ENCODE measurements at regions not wholly inside any gene's neighbourhood (a gene's known extent, or its start where the extent isn't known, plus 50 kb on each side); places are given as distances from the start of the nearest gene placed in this dataset.

GRCh38 chr2:41540272-41540998 is 507.4 kb upstream of the PKDCC start:
- TF ChIP-seq, protein P1, sequence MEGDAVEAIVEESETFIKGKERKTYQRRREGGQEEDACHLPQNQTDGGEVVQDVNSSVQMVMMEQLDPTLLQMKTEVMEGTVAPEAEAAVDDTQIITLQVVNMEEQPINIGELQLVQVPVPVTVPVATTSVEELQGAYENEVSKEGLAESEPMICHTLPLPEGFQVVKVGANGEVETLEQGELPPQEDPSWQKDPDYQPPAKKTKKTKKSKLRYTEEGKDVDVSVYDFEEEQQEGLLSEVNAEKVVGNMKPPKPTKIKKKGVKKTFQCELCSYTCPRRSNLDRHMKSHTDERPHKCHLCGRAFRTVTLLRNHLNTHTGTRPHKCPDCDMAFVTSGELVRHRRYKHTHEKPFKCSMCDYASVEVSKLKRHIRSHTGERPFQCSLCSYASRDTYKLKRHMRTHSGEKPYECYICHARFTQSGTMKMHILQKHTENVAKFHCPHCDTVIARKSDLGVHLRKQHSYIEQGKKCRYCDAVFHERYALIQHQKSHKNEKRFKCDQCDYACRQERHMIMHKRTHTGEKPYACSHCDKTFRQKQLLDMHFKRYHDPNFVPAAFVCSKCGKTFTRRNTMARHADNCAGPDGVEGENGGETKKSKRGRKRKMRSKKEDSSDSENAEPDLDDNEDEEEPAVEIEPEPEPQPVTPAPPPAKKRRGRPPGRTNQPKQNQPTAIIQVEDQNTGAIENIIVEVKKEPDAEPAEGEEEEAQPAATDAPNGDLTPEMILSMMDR (IDR thresholded peaks at IDR 0.05; ENCODE audit: low read depth, low read length): no peak
- H3K4me3 ChIP-seq (replicated peaks in 1 of 2; ENCODE audit: low read depth in 2 of 2, low read length in 2 of 2): no peak overlapping the region
- no peak for DNase-seq (ENCODE audit: low read depth in 2 of 2)

DNA sequence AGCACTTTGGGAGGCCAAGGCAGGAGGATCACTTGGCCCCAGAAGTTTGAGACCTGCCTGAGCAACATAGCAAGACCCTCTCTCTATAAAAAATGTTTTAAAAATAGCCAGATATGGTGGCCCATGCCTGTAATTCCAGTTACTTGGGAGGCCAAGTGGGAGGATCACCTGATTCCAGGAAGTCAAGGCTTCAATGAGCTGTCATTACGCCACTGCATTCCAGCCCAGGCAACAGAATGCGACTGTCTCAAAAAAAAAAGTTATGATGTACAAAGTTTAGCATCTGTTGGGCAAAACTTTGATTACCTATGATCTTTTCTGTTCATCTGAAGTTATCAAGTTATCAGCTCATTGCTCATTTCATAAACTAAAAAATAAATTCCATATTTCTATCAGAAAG is 504.1 kb upstream of the PKDCC start:
- no peak overlapping the region for H3K4me3 ChIP-seq (replicated peaks in 1 of 2; ENCODE audit: low read depth in 2 of 2, low read length in 2 of 2)
- TF ChIP-seq, protein P1 (IDR thresholded peaks at IDR 0.05; ENCODE audit: low read depth, low read length): no peak
- DNase-seq (ENCODE audit: low read depth in 2 of 2): peak in 1 of 2 donors; percentile 6

- no peak overlapping the region for H3K4me3 ChIP-seq (replicated peaks in 1 of 2; ENCODE audit: low read depth in 2 of 2, low read length in 2 of 2)
- TF ChIP-seq, protein P1 (IDR thresholded peaks at IDR 0.05; ENCODE audit: low read depth, low read length): no peak
- DNase-seq (ENCODE audit: low read depth in 2 of 2): no peak
Observed at GRCh38 chr2:41544709-41545108, 503.1 kb upstream of the PKDCC start.

DNA sequence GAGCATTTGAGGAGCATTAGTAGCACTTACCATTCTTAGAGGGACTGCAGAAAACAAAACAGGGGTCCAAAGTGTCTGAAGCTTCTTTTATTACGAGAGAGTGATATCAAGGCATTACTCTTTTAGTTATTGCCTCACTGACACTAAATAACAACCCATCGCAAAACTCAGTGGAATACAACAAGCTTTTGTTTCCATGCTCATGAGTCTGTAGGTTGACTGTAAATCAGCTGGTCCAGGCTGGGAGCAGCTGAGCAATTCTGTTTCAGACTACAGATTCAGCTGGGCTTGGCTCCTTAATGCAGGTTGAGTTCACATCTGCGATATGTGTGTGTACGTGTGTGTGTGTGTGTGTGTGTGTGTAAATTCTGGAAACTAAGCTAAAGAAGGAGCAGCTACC is 501.8 kb upstream of the PKDCC start:
- DNase-seq (ENCODE audit: low read depth in 2 of 2): no peak
- no peak overlapping the region for H3K4me3 ChIP-seq (replicated peaks in 1 of 2; ENCODE audit: low read depth in 2 of 2, low read length in 2 of 2)
- TF ChIP-seq, protein P1 (IDR thresholded peaks at IDR 0.05; ENCODE audit: low read depth, low read length): no peak

GRCh38 chr2:41568648-41569047 is 479.2 kb upstream of the PKDCC start:
- no peak for DNase-seq (ENCODE audit: low read depth in 2 of 2)
- H3K4me3 ChIP-seq (replicated peaks in 1 of 2; ENCODE audit: low read depth in 2 of 2, low read length in 2 of 2): no peak overlapping the region
- TF ChIP-seq, protein P1 (IDR thresholded peaks at IDR 0.05; ENCODE audit: low read depth, low read length): no peak

- TF ChIP-seq, protein P1 (IDR thresholded peaks at IDR 0.05; ENCODE audit: low read depth, low read length): no peak
- H3K4me3 ChIP-seq (replicated peaks in 1 of 2; ENCODE audit: low read depth in 2 of 2, low read length in 2 of 2): no peak overlapping the region
- no peak for DNase-seq (ENCODE audit: low read depth in 2 of 2)
Observed at GRCh38 chr2:41572154-41572553, 475.7 kb upstream of the PKDCC start.

DNA sequence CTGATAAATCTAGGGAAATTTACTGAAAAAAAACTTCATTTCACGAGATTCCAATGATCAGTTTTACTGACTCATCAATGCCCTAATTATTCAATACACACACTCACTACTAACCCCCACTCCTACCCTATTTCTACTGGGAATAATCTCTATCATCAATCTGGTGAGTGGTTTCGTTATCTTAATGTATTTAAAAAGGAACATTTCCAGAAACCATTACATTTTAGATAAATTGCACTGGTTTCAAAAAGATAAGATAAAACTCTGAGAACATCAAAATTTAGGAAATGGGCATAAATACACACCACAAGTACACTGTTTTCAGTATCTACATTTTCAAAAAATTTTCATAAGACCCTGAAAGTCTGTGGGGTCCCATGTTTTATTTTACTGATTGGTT is 471.4 kb upstream of the PKDCC start:
- H3K4me3 ChIP-seq (replicated peaks in 1 of 2; ENCODE audit: low read depth in 2 of 2, low read length in 2 of 2): no peak overlapping the region
- DNase-seq (ENCODE audit: low read depth in 2 of 2): no peak
- TF ChIP-seq, protein P1 (IDR thresholded peaks at IDR 0.05; ENCODE audit: low read depth, low read length): no peak

Data from cardiac fibroblast (primary cell).